Erythroblast (primary cell): ENCODE measurements at regions not wholly inside any gene's neighbourhood (a gene's known extent, or its start where the extent isn't known, plus 50 kb on each side); places are given as distances from the start of the nearest gene placed in this dataset.

Experiments
- DNase-seq, 2 experiments: peaks; one replicate each; lab custom pipeline; 2025; lab: John Stamatoyannopoulos, UW
- GATA1 ChIP-seq: IDR thresholded peaks from 2 replicates; pipeline ENCODE4 v1.6.1; 2011; ENCODE audit warnings: low read depth, mild to moderate bottlenecking, control low read depth, low read length, moderate library complexity
- POLR2A ChIP-seq: IDR thresholded peaks from 2 replicates; pipeline ENCODE4 v1.6.1; 2011; ENCODE audit warnings: mild to moderate bottlenecking, low read length

DNA sequence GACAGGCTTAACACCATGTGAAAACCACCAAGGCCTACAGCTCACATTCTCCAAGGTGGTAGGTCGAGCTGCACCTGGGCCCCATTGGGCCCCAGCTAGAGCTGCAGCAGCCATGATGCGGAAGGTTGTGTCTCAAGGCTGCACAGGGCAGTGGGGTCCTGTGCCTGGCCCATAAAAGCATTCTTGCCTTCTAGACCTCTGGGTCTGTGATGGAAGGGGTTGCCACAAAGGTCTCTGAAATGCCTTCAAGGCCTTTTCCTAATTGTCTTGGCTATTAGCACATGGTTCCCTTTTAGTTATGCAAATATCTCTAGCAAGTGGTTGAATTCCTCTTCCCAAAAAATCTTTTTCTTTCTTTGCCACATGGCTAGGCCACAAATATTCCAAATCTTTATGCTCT lies 52.5 kb upstream of the C11orf58 start:
- TF ChIP-seq GATA1 (no peak), POLR2A (no peak)
- DNase-seq = no peak

DNA sequence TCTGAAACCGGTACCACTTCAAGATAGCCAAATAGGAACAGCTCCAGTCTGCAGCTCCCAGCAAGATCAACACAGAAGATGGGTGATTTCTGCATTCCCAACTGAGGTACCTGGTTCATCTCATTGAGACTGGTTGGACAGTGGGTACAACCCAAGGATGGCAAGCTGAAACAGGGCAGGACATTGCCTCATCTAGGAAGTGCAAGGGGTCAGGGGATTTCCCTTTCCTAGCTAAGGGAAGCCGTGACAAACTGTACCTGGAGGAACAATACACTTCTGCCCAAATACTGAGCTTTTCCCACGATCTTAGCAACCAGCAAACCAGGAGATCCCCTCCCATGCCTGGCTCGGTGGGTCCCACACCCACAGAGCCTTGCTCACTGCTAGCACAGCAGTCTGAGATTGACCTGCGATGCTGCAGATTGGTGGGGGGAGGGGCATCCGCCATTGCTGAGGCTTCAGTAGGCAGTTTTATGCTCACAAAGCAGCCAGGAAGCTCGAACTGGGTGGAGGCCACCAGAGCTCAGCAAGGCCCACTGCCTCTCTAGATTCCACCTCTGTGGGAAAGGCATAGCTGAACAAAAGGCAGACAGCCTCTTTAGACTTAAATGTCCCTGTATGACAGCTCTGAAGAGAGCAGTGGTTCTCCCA lies 59.9 kb upstream of the C11orf58 start:
- no peak for TF ChIP-seq GATA1
- TF ChIP-seq POLR2A = no peak
- DNase-seq = no peak

DNA sequence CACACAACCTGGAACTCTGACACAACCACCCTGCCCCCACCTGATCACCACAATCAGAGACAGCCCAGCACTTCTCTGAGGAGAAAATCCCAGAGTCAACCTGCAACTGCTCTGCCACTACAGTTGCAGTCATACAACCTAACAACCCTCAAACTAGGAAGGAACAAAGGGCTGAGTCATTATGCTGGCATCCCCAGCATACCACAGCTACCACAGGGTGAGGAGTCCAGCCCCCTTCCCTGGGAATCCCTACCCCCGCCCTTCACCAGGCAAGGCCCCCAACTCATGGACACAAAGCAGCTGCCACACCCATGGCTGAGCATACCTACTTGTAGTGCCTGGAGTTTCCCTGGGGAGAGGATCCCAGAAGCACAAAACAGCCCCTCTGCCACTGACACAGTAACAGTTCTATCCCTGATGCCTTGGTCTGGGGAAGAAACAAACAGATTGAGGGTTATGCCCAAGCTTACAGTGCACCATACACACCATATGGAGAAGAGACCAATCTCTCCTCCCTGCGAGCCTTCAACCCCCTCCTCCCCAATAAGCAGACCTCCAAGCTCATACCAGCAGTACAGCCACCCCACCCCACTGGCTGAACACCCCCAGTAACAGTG lies 68.5 kb upstream of the C11orf58 start:
- no peak for TF ChIP-seq POLR2A
- no peak for TF ChIP-seq GATA1

DNA sequence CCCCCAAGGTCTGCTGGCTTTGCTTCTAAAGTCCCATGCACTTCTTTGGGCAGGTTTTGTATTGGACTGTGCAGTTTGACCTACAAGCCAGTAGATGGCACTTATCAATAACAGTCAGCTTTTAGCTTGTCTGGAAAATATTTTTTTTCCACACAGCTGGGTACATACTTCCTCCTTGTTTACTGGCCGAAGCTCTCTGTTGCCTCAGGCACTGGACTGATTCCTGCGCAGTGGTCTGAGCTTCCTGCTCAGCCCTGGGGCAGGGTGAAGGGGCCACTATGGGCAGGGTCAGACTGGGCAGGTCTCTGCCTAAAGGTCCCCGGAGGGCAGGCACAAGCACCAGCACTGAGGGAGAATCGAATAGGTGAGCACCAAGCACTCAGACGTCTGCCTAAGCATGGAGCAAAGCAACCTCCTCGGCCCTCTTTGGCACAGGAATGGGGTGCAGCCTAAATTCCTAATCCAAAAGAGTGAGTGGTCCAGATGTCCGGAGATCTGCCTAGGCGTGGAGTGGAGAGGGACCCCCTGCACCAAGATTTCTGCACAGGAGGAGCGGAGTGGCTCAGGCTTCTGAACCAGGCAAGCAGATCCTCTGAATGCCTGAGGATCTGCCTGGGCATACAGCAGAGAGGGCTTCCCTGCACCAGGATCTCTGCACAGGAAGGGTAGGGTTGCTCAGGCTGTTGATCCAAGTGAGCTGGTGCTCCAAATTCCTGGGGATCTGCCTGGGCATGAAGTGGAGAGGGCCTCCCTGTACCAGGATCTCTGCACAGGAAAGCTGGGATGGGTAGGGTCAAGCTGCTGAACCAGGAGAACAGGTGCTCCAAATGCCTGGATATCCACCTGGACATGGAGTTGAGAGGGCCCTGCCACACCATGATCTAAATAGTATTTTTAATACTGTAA lies 105.9 kb upstream of the C11orf58 start:
- TF ChIP-seq POLR2A = no peak
- no peak for TF ChIP-seq GATA1
- DNase-seq = peak; percentile 4 to 7

More for the DNA sequence above, 68.5 kb upstream of the C11orf58 start:
- DNase-seq = no peak

DNA sequence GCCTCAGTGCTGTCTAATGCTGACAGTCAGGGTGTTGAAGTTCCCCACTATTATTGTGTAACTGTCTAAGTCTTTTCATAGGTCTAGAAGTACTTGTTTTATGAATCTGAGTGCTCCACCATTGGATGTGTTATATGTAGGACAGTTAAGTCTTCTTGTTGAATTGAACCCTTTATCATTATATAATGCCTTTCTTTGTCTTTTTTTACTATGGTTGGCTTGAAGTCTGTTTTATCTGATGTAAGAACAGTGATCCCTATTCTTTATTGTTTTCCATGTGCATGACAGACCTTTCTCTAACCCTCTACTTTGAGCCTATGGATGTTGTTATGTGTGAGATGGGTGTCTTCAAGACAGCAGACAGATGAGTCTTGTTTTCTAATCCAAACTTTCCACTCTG lies 107.8 kb upstream of the C11orf58 start:
- TF ChIP-seq POLR2A = no peak
- TF ChIP-seq GATA1 = no peak
- DNase-seq = no peak

DNA sequence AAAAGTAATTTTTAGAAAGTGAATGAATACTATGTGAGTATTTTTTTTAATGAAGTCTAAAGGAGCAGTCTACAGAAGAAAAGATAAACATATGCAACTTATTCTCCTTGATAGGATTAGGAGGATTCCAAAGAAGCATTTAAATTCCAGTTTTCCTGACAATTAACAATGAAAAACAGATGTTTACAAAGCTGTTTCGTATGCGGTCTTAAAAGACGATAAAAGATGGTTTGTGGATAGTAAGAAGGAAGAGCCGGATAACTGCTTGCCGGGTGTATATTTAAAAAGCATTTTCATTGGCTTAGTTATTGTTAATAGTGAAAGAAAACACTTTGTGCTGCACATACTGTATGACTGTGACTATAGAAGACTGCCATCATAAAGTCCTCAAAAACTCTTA lies 120.0 kb upstream of the C11orf58 start:
- no peak for DNase-seq
- TF ChIP-seq POLR2A (no peak), GATA1 (no peak)

DNA sequence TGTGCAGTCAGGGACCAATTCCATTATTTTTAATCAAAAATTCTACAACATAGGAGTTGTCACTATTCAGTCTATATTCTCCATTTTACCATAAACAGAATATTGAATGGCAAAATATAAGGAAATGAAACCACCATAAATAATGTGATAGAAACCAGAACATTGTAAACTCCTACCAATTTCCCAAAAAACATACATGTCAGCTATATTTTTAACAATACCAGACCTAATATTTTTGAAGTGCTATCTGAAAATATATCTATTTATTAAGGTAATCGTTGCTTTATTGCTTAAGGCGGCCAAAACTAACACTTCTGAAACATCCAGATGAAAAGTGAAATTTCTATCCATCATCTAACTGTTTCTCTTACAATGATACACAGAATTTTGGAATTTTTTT lies 123.0 kb upstream of the C11orf58 start:
- TF ChIP-seq GATA1 (no peak), POLR2A (no peak)
- no peak for DNase-seq

DNA sequence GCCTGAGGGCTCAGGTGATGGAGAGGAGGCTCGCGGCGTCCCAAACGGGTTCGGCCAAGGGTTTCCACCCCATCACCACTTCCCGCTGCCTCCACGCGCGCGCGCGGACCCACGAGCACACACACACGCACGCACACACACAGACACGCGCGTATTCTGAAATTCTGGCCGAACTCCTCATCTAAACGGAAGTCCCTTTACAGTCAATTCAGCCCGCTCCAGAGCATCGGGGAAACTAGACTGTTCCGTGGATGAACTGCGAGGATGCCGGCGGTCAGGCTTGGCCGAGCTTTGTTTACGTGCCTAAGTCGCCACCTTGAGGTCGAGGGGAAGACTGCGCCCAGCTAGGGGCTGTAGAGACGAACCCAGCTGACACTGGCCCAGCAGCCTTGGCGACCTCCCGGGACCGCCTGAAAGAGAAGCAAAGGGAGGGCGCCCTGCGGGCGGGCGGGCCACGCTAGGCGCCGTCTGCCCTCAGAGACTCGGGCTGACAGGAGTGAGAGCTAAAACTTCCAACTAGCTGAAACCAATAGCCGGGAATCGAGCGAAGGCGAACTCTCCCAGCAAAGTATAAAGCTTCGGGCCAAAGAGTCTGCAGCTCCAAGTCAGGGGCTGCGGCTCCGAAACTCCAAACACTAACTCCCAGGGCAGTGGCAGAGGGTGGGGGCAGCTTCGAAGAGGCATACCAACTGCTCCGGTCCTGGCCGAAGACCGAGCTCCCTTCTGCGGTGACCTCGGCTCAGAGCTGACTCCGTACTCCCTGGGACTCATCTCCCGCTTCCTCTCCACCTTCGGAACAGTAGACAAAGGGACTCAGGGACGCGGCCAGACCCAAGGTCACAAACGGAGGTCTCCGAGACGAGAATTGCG lies 124.7 kb upstream of the C11orf58 start:
- no peak for TF ChIP-seq GATA1
- no peak for TF ChIP-seq POLR2A
- DNase-seq = peak; percentile 79 to 89

DNA sequence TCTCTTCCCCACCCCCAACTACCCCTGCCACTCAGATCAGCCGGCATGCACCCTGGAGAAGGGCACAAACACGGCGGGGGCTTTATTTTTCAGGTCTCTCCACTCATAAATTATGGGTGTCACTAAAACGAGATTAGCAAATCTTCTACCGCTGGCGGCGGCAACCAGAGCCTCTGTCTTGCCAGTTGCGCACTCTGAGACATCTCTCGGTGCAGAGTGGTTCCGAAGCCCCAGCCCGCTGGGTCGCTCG lies 125.3 kb upstream of the C11orf58 start:
- no peak for TF ChIP-seq POLR2A
- TF ChIP-seq GATA1 = no peak
- DNase-seq = no peak

DNA sequence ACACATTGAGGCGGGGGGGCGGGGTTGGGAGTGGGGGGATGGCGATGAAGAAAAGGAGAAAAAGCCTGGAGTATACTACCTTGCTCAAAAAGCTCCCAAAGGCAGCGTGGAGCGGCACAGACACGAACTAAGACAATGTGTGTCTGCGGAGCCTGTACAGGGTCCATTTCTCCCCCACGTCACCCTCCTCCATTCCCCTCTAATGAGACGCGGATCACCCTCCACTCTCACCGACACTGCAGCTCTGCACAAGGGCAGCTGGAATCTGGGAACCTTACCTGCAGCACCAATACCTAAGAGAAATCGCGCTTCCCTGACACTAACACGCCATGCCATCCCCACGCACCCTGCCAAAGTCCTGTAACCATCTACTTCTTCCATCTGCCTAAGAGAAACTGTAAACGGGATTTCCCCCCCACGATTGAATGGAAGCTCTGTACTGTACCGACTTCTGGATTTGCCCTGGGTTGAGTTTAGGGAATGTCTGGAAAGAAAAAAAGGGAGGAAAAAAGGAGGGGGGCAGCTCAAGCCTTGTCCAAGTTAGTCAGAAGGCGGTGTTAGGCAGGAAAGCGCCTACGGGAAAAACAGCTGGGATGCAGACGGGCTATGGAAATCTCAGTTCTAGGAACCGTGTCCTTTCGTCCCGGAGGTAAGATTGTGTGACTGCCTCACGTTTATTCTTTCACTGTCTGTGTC lies 125.7 kb upstream of the C11orf58 start:
- no peak for TF ChIP-seq POLR2A
- TF ChIP-seq GATA1 = no peak
- no peak for DNase-seq

DNA sequence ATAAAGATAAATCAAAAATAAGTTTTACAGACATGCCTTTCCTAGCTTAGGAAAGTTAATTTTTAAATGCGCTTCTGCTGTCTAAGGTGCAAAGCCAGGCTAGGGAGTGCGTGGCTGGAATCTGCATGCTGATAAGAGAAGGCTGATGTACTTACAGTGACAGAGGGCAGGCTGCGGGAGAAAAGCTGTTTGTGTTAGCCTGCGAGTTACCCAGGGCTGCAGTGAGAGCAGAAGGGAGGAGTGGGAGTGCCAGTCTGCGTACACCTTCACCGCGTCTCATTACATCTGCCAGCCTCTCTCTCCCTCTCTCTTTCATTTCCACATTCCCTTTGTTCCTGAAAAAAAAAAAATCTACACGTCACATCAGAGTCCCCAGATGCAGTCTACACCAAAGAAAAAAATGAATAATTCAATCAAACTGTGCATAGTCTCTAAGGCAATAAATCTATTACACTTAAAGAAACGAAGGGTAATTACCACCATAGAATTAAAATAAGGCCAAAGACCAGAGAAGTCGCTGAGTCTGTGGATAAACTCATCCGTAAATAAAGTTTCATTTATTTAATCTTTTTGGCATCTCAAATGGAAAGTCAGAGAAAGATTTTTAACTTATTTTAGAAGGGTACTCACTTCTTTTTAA lies 126.4 kb upstream of the C11orf58 start:
- DNase-seq = peak; percentile 13 to 32
- TF ChIP-seq POLR2A (no peak), GATA1 (no peak)

DNA sequence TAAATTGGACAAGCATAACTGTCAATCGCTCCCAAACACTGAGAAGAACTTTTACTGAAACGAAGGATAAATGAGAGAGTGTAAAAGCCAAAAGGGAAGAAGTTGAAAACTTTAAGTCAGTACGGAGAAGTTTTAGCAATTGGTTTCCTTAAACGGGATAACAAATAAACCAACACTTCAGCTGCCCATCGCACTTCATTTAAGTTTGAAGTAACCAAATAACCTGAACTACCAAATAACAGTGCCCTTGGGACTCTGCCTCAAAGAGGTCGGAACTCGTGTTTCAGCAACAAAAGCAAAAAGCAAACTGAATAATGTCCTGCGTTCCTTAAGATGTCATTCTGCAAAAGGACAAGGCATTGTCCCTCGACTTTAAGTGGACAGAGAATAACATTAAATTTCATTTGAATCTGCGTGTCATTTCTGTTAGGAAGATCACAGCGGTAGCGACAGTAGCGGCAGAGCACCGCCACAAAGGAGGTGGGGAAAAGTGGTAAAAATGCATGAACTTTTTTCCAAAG lies 127.0 kb upstream of the C11orf58 start:
- peak in 1 of 2 experiments; percentile 32 for DNase-seq
- no peak for TF ChIP-seq GATA1
- no peak for TF ChIP-seq POLR2A
